ENCODE measurements at regions not wholly inside any gene's neighbourhood (a gene's known extent, or its start where the extent isn't known, plus 50 kb on each side); places are given as distances from the start of the nearest gene placed in this dataset.

DNA sequence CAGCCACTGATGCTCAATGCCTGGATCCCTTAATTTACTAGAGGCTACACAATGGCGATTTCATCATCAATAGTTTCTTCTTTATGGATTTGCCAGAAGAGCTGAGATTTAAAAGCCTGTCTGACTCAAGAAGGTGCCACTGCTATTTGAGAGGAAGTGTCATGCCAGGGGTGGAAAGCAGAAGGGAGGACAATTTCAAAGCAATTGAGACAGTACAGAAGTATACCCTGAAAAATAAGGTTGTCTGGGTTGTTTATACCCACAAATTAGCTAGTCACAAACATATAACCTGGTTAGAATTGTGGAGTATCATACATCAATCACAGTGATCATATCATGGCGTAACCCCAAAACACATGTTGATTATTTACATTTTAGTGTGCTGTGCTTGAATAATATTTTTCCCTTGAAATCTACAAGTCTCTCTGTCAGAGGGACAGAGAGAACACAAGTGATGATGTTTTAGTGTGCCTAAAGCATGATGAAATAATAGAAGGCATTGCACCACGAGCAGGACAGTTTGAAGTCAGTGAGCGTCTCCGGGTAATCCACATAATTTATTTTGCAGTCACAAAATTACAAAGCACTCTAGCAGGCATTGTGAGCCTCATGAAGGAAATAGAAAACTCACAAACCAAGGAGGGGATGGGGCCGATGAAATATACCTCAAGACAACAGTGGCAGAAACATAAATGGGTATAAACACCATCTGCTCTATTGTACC, 312.2 kb upstream of the SPRED2 start:
- TF ChIP-seq CTCF (IDR thresholded peaks at IDR 0.05; ENCODE audit: poor library complexity), result no peak
- TF ChIP-seq EZH2phosphoT487 (IDR thresholded peaks at IDR 0.05; ENCODE audit: low read depth, severe bottlenecking, unreplicated experiment), result no peak
